HUES6 (cell line): ENCODE measurements at regions not wholly inside any gene's neighbourhood (a gene's known extent, or its start where the extent isn't known, plus 50 kb on each side); places are given as distances from the start of the nearest gene placed in this dataset.
"Not testable (repeated sequence)": the region's sequence is repeated elsewhere in the genome, so short reads cannot be mapped to it uniquely, and the experiment has no call there.

Experiments
- H3K27ac ChIP-seq: 2 replicates; pipeline ENCODE4 v1.7.0; 2013; ENCODE audit warnings: low read depth, mild to moderate bottlenecking, low read length, inconsistent platforms
- H3K27me3 ChIP-seq: 2 replicates; pipeline ENCODE4 v1.6.1; 2013; ENCODE audit warnings: low read length; ENCODE audit not compliant: control insufficient read depth, insufficient read depth
- H3K36me3 ChIP-seq: 2 replicates; pipeline ENCODE4 v1.6.1; 2013; ENCODE audit warnings: low read length; ENCODE audit not compliant: control insufficient read depth, insufficient read depth
- H3K4me1 ChIP-seq: 2 replicates; pipeline ENCODE4 v1.6.1; 2013; ENCODE audit warnings: low read length; ENCODE audit not compliant: control insufficient read depth, insufficient read depth
- H3K4me3 ChIP-seq: 2 replicates; pipeline ENCODE4 v1.5.1; 2013; ENCODE audit warnings: low read depth, low read length
- H3K9ac ChIP-seq: one replicate; pipeline ENCODE4 v1.6.1; 2013; ENCODE audit warnings: mild to moderate bottlenecking, low read length
- H3K9me3 ChIP-seq: 2 replicates; pipeline ENCODE4 v1.6.1; 2013; ENCODE audit warnings: low read depth, low read length; ENCODE audit not compliant: control insufficient read depth, insufficient read depth

GRCh38 chr5:74460694-74461093 is 179.8 kb downstream of the ENC1 start:
- H3K9ac ChIP-seq: no peak overlapping the region
- H3K36me3 ChIP-seq: no peaks in the 10 kb centered on the region
- H3K27me3 ChIP-seq: no peaks in the 10 kb centered on the region

DNA sequence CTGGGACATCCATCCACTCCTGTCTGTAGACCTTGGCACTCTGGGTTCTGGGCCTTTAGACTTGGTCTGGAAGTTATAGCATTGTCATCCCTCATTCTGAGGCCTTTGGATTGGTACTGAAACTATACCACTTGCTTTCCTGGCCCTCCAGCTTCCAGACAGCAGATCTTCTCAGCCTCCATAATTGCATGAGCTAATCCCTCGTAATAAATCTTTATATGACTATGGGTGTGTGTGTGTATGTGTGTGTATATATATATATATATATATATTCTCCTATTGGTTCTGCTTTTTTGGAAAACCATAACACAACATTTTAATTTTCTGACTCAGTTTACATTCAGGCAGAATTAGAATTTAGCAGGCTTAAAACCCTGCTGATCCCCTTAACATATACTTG is 180.5 kb downstream of the ENC1 start:
- Histone ChIP-seq H3K9ac (no peak overlapping the region), H3K27me3 (no peaks in the 10 kb centered on the region), H3K9me3 (no peaks in the 10 kb centered on the region), H3K4me3 (no peak overlapping the region), H3K36me3 (no peaks in the 10 kb centered on the region), H3K4me1 (no peaks in the 10 kb centered on the region), H3K27ac (no peak overlapping the region)

More at GRCh38 chr5:74460694-74461093, 179.8 kb downstream of the ENC1 start:
- H3K27ac ChIP-seq: no peak overlapping the region
- H3K4me3 ChIP-seq: no peak overlapping the region
- H3K9me3 ChIP-seq: no peaks in the 10 kb centered on the region
- H3K4me1 ChIP-seq: no peaks in the 10 kb centered on the region

GRCh38 chr5:74457876-74458275 is 182.7 kb downstream of the ENC1 start:
- Histone ChIP-seq H3K27ac (no peak overlapping the region), H3K27me3 (no peaks in the 10 kb centered on the region), H3K36me3 (no peaks in the 10 kb centered on the region), H3K9ac (no peak overlapping the region), H3K4me1 (no peaks in the 10 kb centered on the region), H3K9me3 (no peaks in the 10 kb centered on the region), H3K4me3 (no peak overlapping the region)

DNA sequence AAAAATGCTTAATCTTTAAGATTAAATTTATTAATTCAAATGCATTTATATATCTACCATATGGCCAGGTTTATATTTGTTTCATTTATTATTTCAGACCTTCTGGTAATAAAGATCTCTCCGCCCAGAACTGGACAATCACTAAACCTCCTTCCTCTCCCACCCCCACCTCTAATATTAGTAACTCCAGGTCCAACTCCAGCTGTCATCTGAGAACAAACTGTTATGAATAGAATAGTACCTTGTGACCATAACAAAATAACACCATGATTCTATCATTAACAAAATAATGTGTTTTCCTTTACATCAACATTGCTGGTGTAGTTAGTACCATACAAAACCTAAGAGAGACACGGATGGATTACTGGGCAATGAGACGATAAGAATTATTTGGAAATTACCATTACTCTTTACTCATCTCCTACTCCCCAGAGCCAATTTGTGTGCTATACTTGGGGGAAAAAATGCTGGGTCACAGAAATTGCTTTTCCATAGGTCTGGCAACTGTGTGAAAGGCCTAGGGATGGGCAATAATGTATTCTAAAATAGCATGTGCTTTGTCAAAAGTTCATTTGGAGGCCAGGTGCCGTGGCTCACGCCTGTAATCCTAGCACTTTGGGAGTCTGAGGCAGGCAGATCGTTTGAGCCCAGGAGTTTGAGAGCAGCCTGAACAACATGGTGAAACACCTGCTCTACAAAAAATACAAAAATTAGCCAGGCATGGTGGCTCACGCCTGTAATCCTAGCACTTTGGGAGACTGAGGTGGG is 186.1 kb downstream of the ENC1 start:
- Histone ChIP-seq H3K27me3 (no peaks in the 10 kb centered on the region), H3K27ac (no peak overlapping the region), H3K4me1 (no peaks in the 10 kb centered on the region), H3K9ac (no peak overlapping the region), H3K4me3 (no peak overlapping the region), H3K9me3 (no peaks in the 10 kb centered on the region), H3K36me3 (no peaks in the 10 kb centered on the region)

GRCh38 chr5:74452856-74453255 is 187.7 kb downstream of the ENC1 start:
- Histone ChIP-seq H3K9me3 (no peaks in the 10 kb centered on the region), H3K27ac (no peak overlapping the region), H3K9ac (no peak overlapping the region), H3K36me3 (no peaks in the 10 kb centered on the region), H3K27me3 (no peaks in the 10 kb centered on the region), H3K4me3 (no peak overlapping the region), H3K4me1 (no peaks in the 10 kb centered on the region)

DNA sequence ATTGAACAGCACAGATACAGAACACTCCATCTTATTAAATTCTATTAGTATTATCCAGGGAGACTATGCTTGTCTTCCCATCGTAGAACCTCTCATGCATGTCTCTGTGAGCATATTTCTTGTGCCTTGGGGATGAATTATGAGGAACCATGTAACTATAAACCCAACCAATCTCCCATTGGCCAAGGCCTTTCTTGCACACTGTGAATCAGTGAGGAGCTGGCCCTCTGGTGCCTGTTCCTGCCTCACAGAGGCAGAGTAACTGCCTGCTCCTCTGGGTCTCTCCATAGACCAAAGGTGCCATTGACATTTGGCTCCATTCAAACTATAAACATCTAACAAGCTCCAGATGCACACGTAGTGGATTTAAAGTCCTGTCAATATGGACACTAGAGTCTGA is 190.4 kb downstream of the ENC1 start:
- no peaks in the 10 kb centered on the region for H3K4me1 ChIP-seq
- H3K4me3 ChIP-seq: no peak overlapping the region
- H3K9me3 ChIP-seq: no peaks in the 10 kb centered on the region
- no peak overlapping the region for H3K9ac ChIP-seq
- no peaks in the 10 kb centered on the region for H3K36me3 ChIP-seq
- no peak overlapping the region for H3K27ac ChIP-seq
- no peaks in the 10 kb centered on the region for H3K27me3 ChIP-seq

GRCh38 chr5:74446725-74447241 is 193.7 kb downstream of the ENC1 start:
- Histone ChIP-seq H3K27ac (no peak overlapping the region), H3K27me3 (no peaks in the 10 kb centered on the region), H3K9ac (no peak overlapping the region), H3K36me3 (no peaks in the 10 kb centered on the region), H3K4me1 (peaks cover 7% of the 10 kb centered on the region), H3K4me3 (no peak overlapping the region), H3K9me3 (no peaks in the 10 kb centered on the region)

DNA sequence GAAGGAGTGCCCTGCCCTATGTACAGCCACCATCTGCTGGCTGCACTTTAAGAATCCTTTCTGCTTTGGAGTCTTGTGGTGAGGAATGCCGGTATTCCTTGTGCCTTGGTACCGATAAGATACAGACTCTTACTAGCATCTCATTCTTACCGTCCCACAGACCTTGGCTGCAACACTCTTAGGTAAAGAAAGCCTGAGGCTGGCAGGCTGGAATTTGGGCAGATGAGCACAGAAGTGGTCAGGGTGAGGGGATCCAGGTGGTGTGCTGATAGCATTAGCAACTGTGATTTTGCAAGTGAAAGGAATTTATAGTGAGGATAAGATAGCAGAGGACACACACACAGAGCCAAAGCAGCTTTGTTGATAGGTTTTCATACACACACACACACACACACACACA is 198.1 kb downstream of the ENC1 start:
- no peak overlapping the region for H3K27ac ChIP-seq

GRCh38 chr5:74441616-74442015 is 198.9 kb downstream of the ENC1 start:
- Histone ChIP-seq H3K4me3 (no peak overlapping the region), H3K27ac (no peak overlapping the region), H3K36me3 (no peaks in the 10 kb centered on the region), H3K4me1 (peaks cover 7% of the 10 kb centered on the region), H3K27me3 (no peaks in the 10 kb centered on the region), H3K9ac (no peak overlapping the region), H3K9me3 (no peaks in the 10 kb centered on the region)

More for the DNA sequence above, 198.1 kb downstream of the ENC1 start:
- no peaks in the 10 kb centered on the region for H3K27me3 ChIP-seq
- no peaks in the 10 kb centered on the region for H3K9me3 ChIP-seq
- H3K4me3 ChIP-seq: no peak overlapping the region
- H3K4me1 ChIP-seq: peaks cover 7% of the 10 kb centered on the region
- H3K36me3 ChIP-seq: no peaks in the 10 kb centered on the region
- no peak overlapping the region for H3K9ac ChIP-seq

GRCh38 chr5:74440341-74440740 is 200.2 kb downstream of the ENC1 start:
- Histone ChIP-seq H3K4me1 (peaks cover 7% of the 10 kb centered on the region), H3K27me3 (no peaks in the 10 kb centered on the region), H3K36me3 (no peaks in the 10 kb centered on the region), H3K9ac (no peak overlapping the region), H3K27ac (no peak overlapping the region), H3K9me3 (no peaks in the 10 kb centered on the region), H3K4me3 (no peak overlapping the region)

DNA sequence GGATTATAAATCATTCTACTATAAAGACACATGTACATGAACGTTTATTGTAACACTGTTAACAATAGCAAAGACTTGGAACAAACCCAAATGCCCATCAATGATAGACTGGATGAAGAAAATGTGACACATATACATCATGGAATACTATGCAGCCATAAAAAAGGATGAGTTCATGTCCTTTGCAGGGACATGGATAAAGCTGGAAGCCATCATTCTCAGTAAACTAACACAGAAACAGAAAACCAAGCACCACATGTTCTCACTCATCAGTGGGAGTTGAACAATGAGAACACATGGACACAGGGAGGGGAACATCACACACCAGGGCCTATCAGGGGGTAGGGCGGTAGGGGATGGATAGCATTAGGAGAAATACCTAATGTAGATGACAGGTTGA is 202.7 kb downstream of the ENC1 start:
- not testable (repeated sequence) for H3K9me3 ChIP-seq, H3K4me3 ChIP-seq, H3K9ac ChIP-seq, H3K27ac ChIP-seq, H3K36me3 ChIP-seq, H3K27me3 ChIP-seq
- peaks cover 25% of the 10 kb centered on the region for H3K4me1 ChIP-seq
